ENCODE measurements at regions not wholly inside any gene's neighbourhood (a gene's known extent, or its start where the extent isn't known, plus 50 kb on each side); places are given as distances from the start of the nearest gene placed in this dataset.

DNA sequence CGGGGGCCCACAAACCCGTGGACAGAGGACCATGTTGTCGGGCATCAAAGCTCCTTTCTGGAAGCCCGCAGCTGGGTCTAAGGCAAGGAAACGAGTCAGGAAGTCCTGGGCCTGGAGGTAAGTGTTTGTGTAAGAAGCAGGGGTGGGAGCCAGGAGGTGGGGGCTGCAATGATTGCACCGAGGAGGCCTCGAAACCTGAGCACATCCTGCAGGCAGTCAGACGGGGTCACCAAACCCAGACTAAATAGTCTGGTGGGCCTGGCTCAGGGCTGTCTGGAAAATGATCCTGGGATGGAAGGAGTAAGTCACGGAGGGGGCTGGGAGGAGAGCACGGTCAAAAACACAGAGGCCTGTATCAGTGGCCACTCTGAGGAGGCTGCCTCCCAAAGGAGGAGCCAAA lies 539.2 kb downstream of the MN1 start:
- no peak for DNase-seq (ENCODE audit: low read depth in 1 of 2, low spot score in 1 of 2)
- no peaks in the 10 kb centered on the region for H3K27me3 ChIP-seq
- no peak overlapping the region for H3K4me3 ChIP-seq
- no peak overlapping the region for H3K27ac ChIP-seq
- TF ChIP-seq, protein P1, sequence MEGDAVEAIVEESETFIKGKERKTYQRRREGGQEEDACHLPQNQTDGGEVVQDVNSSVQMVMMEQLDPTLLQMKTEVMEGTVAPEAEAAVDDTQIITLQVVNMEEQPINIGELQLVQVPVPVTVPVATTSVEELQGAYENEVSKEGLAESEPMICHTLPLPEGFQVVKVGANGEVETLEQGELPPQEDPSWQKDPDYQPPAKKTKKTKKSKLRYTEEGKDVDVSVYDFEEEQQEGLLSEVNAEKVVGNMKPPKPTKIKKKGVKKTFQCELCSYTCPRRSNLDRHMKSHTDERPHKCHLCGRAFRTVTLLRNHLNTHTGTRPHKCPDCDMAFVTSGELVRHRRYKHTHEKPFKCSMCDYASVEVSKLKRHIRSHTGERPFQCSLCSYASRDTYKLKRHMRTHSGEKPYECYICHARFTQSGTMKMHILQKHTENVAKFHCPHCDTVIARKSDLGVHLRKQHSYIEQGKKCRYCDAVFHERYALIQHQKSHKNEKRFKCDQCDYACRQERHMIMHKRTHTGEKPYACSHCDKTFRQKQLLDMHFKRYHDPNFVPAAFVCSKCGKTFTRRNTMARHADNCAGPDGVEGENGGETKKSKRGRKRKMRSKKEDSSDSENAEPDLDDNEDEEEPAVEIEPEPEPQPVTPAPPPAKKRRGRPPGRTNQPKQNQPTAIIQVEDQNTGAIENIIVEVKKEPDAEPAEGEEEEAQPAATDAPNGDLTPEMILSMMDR (IDR thresholded peaks at IDR 0.05; ENCODE audit: low read depth, low read length): no peak
- no peaks in the 10 kb centered on the region for H3K36me3 ChIP-seq
- no peaks in the 10 kb centered on the region for H3K4me1 ChIP-seq (ENCODE audit: low read depth)
- H3K9me3 ChIP-seq (ENCODE audit: low read depth): no peaks in the 10 kb centered on the region

DNA sequence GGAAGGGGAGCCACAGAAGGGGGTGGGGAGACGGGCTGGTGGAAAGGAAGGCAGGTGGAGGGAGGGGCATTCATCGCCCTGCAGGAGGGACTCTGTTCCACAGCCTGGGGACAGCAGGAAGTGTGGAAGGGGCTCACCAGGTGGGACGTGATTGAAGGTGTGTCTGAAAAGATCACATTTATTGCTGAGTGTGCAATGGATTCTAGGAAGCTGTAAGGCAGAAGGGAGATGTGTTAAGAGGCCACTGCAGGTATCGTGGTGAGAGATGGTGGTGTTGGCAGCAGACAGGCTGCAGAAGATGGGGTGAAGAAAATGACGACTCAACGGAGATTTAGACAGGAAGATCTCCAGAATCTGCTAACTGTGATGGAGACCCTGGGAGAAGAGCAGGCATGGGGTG lies 537.4 kb downstream of the MN1 start:
- Histone ChIP-seq H3K9me3 (ENCODE audit: low read depth) (no peaks in the 10 kb centered on the region), H3K27ac (no peak overlapping the region), H3K4me1 (ENCODE audit: low read depth) (no peaks in the 10 kb centered on the region), H3K4me3 (no peak overlapping the region), H3K27me3 (no peaks in the 10 kb centered on the region), H3K36me3 (no peaks in the 10 kb centered on the region)
- TF ChIP-seq, protein P1 (IDR thresholded peaks at IDR 0.05; ENCODE audit: low read depth, low read length): no peak
- DNase-seq (ENCODE audit: low read depth in 1 of 2, low spot score in 1 of 2): no peak

DNA sequence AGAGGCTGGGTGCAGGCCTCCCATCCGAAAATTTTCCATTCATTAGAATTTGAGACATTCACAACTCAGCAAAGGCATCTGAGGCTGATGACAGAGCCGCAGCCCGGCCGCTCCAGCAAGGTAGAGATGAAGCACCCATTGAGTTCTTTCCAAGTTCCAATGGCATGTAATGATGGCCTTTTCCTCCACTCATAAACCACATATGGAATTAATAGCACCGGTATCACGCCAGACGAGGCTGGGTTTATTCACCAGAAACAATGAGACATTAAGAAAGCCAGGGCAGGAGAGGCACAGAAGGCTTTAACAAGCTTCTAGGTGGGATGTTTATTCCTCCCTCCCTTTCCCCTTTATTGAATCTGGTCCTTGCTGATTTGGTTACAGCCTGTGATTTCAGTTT lies 534.4 kb downstream of the MN1 start:
- Histone ChIP-seq H3K4me1 (ENCODE audit: low read depth) (peaks cover 11% of the 10 kb centered on the region), H3K27ac (no peak overlapping the region), H3K4me3 (no peak overlapping the region), H3K9me3 (ENCODE audit: low read depth) (no peaks in the 10 kb centered on the region), H3K27me3 (no peaks in the 10 kb centered on the region), H3K36me3 (no peaks in the 10 kb centered on the region)
- TF ChIP-seq, protein P1 (IDR thresholded peaks at IDR 0.05; ENCODE audit: low read depth, low read length): no peak
- DNase-seq (ENCODE audit: low read depth in 1 of 2, low spot score in 1 of 2): no peak

DNA sequence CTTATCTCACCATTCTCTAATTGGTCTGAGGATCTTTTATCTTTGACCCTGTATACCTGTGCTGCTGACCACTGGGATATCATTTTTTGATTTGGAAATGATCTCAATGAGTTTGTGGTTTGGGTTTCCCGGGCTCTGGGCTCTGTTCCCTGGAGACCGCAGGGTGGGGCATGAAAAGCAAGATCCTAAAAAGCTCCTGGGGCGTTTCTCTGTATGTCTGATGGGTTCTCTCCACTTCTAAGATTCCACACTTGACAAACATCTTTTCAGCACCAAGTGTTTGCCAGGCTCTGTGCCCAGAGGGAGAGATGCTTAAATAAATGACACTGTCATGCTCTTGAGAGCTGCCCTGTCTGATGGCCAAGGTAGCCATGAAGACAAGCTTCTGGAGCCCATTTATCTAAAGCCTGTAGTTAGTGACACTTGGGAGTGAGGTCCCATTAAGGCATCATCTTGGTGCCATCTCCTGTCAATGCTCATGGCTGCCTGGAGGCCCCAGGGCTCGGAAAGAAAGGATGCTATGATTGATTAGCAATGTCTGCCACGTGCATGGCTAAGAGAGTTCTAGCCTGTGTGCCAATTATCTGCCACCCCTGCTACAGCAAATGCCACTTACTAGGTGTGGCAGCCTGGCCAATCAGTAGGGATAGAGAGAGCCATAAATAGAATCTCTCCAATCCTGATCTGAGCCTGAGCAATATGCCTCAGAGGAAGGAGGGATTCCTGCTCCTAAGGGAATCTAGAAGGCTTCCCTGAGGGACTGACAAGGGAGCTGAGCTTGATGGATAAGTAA lies 531.6 kb downstream of the MN1 start:
- Histone ChIP-seq H3K27me3 (no peaks in the 10 kb centered on the region), H3K9me3 (ENCODE audit: low read depth) (no peaks in the 10 kb centered on the region), H3K27ac (peak overlapping the region; percentile 11), H3K4me1 (ENCODE audit: low read depth) (peaks cover 19% of the 10 kb centered on the region), H3K4me3 (no peak overlapping the region), H3K36me3 (no peaks in the 10 kb centered on the region)
- DNase-seq (ENCODE audit: low read depth in 1 of 2, low spot score in 1 of 2): no peak
- TF ChIP-seq, protein P1 (IDR thresholded peaks at IDR 0.05; ENCODE audit: low read depth, low read length): no peak

DNA sequence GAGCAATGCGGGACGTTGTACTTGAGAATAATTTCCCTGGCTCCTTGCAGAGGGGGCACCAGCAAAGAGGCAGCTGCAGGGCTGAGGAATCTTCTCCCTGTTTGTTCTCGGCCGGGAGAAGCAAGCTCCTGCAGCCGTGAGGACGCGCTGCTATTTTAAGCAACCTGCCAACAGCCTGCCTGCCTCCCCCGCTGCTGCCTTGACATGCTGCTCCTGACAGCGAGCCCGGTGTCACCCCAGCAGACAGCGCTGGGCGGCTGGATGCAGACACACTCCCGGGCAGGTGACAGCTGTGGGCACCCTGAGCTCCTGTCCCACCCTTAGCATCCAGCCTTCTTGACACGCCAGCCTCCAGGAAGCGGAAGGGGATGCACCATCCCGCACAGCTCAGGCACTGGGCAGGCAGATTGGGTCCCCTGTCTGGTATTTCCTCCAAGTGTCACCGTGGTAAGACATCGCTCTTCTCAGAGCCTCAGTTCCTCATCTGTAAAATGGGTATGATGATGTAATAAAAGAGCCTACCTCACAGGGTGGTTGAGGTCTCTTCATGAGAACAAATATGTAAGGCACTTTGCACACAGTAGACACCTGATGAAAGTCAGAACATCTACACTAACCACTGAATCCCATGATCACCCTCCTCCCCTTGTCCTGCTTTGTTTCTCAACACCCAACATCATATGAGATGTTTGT lies 530.6 kb downstream of the MN1 start:
- H3K4me3 ChIP-seq: no peak overlapping the region
- peak overlapping the region; percentile 11 for H3K27ac ChIP-seq
- no peaks in the 10 kb centered on the region for H3K27me3 ChIP-seq
- peak; percentile 47 to 74 for DNase-seq (ENCODE audit: low read depth in 1 of 2, low spot score in 1 of 2)
- no peaks in the 10 kb centered on the region for H3K36me3 ChIP-seq
- no peaks in the 10 kb centered on the region for H3K9me3 ChIP-seq (ENCODE audit: low read depth)
- TF ChIP-seq, protein P1 (IDR thresholded peaks at IDR 0.05; ENCODE audit: low read depth, low read length): no peak
- peaks cover 19% of the 10 kb centered on the region for H3K4me1 ChIP-seq (ENCODE audit: low read depth)

All from cardiac muscle cell (in vitro differentiated cells and primary cell).